Fibroblast of skin of abdomen (primary cell): ENCODE measurements at regions not wholly inside any gene's neighbourhood (a gene's known extent, or its start where the extent isn't known, plus 50 kb on each side); places are given as distances from the start of the nearest gene placed in this dataset.
"Not testable (repeated sequence)": the region's sequence is repeated elsewhere in the genome, so short reads cannot be mapped to it uniquely, and the experiment has no call there.

Source experiments
- DNase-seq: peaks from one replicate; pipeline ENCODE4 v3.0.0-alpha.2; 2013

DNA sequence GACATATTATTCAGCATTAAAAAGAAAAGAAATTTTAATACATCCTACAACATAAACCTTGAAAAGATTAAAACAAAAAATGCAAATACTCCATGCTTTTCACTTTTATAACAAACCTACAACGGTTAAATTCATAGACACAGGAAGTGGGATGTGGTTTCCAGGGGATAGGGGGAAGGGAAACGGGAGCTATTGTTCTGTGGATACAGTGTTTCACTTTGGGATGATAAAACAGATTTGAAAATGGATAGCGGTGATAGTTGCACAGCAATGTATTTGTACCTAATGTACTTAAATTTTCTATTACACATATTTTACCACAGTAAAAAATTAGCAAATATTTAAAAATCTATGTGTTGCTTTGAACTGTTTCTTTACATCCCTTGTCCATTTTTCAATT lies 368.0 kb downstream of the CDY2B start:
- not testable (repeated sequence) for DNase-seq

DNA sequence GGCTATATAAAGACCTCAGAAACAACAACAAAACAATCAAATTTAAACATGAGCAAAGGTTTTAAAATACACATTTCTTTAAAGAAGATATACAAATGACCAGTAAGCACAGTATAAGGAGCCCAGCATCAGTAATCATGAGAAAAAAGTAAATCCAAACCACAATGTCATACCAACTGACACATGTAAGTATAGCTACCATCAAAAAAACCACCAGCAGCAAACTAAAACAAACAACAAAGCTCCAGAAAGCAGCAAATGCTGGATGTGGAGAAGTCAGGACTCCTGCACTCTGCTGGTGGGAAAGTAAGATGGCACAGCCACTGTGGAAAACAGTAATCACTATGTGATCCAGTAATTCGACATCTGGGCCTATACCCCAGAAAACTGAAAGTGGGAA lies 368.5 kb downstream of the CDY2B start:
- not testable (repeated sequence) for DNase-seq

DNA sequence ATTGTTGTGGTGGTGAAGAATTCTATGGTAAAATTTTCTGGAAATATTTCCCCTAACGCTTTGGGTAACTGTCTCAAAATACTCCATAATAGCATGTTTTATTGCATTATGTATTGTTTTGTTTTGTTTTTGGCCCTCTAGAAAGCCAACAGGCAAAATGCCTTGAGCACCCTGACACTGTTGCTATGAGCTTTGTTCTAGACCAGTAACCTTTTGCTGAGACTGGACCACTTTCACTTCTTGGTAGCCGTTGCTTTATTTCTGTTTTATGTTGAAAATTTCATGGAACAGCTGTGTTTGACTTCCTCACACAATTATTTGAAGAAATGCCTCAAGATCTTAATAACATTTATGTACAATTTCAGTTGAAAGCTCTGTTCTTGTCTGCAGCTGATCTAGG lies 374.2 kb downstream of the CDY2B start:
- DNase-seq = not testable (repeated sequence)

DNA sequence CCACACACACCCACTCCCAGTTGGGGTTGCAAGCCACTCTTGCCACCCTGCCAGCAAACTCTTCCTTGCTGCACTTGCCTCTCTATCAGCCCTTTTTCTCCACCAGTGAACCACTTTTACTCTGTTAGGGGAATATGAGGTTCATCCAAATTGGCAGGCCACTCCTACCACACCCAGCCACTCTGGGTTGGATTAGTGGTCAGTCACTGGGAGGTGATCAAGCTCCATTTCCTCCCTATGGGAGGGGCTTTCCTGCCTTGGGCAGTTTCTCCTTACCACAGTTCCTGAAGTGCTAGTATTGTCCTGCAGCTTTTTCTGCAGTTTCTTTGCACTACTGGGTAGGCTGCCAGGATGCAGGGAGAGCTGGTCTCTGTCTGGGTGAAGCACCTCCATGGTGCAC lies 395.3 kb downstream of the CDY2B start:
- not testable (repeated sequence) for DNase-seq

DNA sequence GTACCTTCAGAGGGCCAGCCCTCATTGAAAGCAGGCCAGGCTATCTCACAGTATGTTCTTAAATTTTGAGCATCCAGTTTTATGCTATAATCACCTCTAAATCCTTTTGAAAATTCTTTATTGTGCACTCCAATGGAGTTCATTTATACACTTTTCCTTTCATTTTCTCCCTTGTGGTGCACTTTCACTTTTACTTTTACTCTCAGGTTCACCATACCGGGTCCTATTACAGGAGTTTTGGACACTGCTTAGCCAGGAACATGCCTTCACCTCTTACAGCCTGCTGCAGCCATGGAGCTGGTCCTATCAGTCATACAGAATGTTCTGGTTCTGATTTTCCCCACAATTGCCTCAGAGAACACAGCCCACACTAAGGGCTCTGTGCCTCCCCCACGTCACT lies 395.9 kb downstream of the CDY2B start:
- DNase-seq = not testable (repeated sequence)

DNA sequence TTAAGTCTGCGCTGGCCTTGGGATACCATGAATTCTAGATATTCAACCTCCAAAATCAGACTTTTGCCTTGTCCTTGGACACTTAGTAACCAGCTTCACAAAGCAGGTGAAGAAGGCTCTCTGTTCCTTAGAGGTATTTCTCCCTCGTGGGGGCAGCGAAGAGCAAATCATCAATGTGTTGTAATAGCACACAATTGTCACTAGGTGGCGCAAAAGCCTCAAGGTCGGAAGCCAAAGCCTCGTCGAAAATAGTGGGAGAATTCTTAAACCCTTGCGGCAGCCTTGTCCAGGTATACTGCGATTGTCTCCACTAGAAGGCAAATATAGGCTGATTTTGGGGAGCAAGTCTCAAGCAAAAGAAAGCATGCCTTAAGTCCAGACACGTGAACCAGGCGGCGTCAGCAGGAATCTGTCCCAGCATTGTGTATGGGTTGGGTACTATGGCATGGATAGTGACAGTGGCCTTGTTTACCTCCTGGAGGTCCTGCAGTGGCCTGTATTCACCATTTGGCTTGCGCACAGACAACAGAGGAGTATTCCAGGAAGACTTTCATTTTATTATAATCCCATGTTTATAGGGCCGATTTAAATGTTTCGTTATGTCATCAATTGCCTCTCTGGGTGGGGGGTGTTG lies 398.5 kb downstream of the CDY2B start:
- DNase-seq = not testable (repeated sequence)

DNA sequence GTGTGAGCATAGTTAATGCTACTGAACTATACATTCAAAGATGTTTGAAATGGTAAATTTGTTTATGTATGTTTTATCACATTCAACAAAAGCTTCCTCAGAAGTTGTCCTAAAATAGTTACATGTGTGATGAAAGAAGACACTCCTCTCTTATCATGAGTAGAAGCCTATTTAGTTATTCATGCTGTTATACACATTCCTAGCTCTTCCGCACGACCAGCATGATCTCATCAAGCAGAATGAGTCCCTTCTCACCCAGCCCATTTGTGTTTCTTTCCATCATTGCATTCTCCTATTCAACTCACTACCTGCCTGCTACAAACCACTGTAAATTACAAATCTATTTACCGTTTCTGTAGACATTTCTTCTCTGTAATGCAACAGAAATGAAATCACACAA lies 408.0 kb downstream of the CDY2B start:
- DNase-seq = not testable (repeated sequence)

DNA sequence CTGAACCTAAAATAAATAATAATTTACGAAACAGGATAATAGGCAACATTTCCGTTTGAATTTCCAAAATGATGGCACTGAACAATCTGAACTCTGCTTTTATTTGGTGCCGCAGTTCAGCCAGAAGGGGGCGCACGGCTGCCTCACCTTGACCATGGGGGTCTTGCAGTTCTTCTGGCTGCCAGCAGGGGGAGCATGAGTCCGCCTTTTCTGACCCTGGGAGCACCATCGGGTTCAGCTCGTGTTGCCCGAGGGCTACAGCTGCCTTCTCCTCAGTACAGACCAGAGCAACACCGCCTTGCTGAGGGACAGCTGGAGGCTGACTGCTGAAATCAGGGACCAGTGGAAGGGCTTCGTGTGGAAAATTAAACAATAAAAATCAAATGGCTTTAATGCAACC lies 420.3 kb downstream of the CDY2B start:
- DNase-seq = not testable (repeated sequence)

DNA sequence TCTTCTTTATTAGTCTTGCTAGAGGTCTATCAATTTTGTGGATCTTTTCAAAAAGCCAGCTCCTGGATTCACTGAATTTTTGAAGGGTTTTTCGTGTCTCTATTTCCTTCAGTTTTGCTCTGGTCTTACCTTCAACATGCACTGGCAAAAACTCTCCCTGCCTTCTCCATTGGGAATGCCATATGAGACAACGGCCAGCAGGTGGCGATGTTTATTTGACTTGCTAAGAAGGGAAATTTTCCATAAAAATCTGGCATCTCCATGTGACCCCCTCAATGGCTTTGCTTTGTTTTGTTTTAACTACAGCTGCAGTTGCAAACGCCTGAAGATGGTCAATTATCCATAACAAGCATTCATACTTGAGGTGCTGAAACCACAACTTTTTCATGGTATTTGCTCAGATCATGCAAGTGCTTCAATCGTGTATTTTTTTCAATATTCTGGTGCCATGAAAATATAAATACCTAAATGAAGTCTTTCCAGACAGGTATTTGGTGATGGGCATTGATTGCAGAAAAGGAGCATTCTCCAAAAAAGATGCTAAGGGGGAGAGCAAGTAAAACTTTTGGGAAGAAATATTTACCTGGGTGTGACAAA lies 449.4 kb downstream of the CDY2B start:
- no peak for DNase-seq

DNA sequence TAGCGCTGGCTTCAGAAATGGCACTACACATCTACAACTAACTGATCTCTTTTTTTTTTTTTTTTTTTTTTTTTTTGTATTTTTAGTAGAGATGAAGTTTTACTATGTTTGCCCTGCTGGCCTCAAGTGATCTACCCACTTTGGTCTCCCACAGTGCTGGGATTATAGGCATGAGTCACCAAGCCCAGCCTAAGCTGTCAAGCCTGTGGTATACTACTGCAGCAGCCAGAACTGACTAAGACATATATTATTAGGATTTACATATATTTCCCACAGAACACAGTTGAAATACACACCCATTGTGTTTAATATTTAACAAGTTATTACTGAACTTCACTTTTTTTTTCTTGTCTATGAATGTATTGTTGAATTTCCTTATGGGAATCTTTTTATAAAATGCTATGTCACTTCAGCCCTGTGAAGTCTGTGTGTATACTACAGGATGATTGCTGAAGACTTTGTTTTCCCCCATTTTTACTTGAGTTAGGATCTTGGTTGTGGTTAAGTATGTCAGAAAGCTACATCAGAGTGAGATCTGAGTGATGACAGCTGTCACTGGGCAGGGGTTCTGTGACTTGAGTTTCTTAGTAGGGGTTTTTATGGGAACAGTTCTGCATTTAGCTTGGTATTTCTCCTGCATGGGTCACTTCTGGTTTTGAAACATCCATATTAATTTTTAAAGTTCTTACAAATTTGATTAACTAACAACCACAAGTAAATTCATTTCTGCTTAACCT lies 481.5 kb downstream of the CDY2B start:
- DNase-seq = no peak

DNA sequence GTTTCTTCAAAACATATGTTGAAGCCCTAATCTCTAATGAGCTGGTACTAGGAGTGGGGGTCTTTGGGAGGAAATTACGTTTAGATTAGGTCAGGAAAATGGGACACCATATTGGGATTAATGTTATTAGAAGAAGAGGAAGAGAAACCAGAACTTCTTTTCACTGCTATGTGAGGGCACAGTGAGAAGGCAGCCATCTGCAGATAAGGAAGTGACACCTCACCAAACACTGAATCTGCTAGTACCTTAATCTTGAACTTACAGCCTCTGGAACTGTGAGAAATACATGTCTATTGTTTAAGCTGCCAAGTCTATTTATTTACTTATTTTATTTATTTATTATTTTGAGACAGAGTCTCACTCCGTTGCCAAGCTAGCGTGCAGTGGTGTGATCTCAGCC lies 482.4 kb downstream of the CDY2B start:
- no peak for DNase-seq

DNA sequence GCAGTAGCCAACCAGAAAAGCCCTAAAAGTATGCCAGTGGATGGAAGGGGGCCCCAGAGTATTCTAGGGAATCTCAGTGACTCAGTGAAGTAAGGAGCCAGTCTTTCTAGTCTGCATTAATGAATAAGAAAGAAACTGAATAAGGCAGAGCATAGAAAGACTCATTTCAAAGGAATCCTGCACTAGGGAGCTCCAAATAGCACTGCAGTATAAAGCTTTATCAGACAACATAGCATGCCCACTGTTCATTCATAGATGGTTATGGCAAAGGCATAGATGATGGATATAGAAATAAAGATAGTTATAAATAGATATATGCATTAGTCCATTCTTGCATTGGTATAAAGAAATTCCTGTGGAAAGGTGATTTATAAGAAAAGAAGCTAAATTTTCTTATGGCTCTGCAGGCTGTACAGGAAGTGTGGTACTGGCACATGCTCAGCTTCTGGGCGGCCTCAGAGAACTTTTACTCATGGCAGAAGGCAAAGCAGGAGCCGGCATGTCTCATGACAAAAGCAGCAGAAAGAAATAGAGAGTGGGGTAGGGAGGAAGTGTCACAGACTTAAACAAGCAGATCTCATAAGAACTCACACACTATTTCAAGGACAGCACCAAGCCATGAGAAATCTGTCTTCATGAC lies 498.5 kb downstream of the CDY2B start:
- DNase-seq = no peak

DNA sequence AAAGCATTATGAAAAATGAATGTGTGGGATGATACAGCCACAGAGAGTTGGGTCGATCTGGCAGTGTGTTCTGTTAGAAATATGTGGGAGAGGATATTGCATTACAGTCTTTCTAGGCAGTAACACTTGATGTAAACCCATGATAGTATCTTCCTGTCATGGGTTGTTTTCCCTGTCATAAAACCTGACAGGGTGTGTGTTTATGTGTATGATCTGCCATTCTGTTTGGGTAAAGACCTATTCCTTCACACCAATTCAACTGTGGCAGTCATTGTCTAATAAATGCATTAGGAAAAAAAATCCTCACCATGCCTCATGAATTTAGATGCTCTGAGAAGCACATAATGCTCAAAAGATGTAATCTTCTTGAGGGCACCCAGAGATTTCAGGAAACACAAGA lies 501.7 kb downstream of the CDY2B start:
- DNase-seq = no peak

DNA sequence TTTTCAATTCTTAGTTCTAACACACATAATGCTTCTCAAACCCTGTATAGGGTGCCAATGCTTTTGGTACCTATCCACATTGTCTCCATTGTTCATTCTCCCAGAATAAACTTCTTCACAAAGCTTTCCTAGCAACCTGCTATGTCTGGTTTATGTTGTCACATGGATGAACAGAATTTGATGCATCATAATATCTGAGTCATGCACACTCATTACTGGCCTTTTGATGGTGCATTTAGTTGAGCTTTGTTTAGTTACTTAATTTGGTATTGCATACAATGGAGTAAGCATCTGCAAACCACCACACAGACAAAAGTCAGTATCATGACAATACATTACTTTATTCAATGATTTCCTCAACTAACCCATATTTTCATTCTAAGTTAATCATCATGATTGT lies 511.6 kb downstream of the CDY2B start:
- DNase-seq = no peak

DNA sequence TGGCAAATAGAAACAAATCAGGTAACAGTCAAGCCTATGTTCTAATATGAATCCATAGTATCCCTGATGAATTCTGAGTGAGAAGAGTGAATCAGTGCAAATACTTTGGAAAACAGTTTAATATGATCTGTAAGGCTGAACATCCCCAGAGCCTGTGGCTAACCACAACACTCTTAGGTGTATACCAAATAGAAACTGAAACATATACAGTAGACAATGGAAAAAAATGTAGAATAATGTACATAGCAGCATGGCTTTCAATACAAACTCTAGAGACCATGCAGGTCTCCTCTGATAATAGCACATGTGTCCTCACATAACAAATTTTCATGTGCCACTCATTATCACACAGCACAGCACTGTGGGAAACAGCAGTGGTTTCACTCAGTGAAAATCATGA lies 513.6 kb downstream of the CDY2B start:
- no peak for DNase-seq

DNA sequence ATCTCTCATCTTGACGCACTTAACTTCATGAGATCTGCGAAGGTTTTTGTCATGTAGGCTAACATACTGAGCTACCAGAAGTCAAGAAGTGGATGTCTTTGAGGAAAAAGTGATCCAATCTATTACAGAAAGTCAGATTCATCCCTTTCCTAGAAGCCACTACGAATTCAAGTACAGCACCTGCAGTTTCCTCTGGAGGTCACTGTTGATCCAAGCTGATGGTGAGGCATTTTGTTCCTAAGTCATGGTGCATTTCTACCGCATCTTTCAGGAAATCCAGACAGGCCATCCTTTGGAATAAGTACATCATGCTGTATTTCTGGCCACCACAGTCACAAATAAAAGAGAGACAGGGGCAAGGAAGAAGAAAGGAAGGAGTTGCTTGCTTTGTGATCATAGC lies 541.0 kb downstream of the CDY2B start:
- DNase-seq = no peak

DNA sequence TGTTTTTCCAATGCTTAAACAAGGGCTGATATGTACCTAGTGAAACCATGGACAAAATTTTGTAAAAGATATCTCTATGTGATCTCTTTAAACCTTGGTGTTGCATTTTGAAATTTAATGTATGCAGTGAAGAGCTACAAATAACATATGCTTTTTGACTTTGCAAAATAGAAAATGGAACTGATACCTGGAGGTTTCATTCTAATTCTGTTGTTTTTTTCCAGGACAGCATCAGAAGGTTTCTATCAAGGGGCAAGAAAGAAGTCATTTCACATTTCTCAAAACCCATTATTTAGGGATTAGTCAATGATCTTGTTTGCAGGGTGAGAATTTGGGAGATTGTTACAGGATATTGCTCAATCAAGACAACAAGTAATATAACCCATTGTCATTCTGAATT lies 549.3 kb downstream of the CDY2B start:
- DNase-seq = no peak

DNA sequence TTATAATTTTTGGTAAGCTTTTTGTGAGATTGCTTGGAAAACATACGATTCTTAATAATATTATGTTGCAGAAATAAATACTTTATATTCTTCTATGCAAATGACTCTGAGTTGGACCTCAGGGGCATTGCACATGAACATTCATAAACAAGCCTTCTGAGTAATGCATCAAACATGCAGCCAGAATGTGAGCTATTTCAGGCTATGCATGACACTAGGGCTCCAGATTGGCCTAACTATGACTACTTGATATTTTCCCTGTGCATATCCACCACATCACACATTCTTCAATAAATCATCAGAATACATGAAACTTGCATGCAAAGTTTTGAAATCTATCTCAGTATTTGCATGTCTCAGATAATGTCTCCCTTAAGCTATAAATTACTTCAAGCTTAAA lies 560.1 kb downstream of the CDY2B start:
- DNase-seq = peak; percentile 1

DNA sequence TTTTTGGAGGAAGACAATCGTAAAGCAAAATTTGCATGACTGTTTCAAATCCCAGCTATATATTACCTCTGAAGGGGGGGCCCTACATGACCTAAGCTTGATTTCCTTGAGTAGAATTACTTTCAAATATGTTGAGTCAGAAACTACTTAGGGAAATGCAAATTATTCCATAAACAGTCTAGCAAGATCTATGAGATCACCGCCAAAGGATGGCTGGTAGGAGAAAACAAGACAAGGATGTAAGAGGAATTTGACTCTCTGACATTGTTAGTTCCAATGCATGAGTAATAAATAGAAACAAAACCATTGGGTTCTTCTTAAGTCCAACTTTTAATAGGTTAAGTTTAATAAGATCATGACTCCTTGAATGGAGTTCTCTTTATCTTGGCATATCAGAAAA lies 561.4 kb downstream of the CDY2B start:
- DNase-seq = no peak

DNA sequence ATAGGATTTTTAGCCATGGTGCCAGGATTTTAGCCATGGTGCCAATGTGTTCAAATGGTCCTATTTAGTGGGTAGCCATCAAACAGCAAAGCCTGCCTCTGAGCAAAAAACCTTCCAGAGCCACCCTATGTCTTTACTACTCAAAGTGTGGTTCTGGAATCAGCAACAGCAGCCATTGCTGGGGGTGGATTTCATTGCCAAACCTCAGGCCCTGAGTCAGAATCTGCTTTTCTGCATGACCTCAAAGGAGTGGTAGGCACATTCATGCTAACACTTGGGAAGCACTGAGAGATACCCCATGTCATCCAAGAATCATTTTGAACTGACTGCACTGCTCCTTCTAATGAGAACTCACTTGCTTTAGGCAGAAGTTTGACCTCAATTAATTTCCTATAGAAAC lies 603.0 kb downstream of the CDY2B start:
- DNase-seq = no peak

DNA sequence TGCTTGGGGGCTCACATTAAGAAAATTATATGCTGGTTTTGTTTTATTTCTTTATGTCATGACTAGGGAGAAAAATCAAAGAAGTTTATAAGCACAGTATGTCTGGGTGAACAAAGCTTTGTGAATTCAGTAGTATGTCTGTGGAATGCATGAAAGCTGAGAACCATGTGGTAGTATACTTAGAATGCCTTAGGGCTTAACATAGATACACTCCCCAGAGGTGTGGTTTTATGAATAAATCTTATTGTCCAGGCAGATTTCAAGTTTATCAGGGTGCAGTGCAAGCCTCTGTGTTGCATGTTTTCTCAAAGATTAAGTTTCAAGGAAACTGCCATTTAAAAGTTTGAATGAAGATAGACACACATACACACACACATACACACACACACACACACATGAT lies 620.5 kb downstream of the CDY2B start:
- no peak for DNase-seq

DNA sequence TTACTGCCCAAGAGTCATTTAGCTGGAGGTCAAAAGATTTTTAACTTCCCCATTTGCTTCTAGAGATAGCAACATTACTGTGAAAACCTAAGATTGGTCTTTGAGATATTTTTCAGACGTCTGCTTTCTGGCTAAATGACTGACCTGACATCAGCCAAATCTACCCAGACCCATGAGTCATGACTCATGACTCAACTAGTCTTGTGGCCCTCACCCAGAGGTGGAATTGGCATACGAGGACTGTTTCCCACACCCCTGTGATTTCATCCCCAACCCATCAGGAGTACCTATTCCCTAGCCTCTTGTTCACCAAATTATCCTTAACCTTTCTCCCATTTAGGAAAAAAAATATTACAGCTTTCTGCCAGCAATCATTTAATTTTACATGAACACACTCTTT lies 641.6 kb downstream of the CDY2B start:
- no peak for DNase-seq

DNA sequence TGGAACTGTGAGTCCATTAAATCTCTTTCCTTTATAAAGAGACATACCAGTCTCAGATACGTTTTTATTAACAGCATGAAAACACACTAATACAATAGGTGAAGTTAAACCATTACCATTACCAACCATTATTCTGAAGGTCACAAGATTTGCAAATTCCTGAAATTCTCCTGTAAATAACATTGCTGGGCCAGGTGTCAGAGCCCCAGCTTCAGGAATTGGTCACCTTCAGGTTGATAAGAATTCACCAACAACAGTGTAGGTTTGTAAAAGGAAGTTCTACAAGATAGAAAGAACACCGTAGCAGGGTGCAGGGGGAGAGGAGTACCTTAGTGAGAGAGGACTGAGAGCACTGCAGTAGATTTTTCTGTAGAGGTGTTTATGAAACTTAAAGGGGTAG lies 644.3 kb downstream of the CDY2B start:
- no peak for DNase-seq
